PC-9 (cell line): ENCODE measurements at regions not wholly inside any gene's neighbourhood (a gene's known extent, or its start where the extent isn't known, plus 50 kb on each side); places are given as distances from the start of the nearest gene placed in this dataset.

Experiments
- CTCF ChIP-seq: fragments of 200-600 bp; sonication (generic); conservative IDR thresholded peaks from 2 replicates; pipeline ENCODE4 v1.6.1; 2017; ENCODE audit warnings: mixed run types, antibody characterized with exemption, mild to moderate bottlenecking, moderate library complexity
- EZH2 ChIP-seq: fragments of 200-600 bp; sonication (generic); IDR thresholded peaks from 2 replicates; pipeline ENCODE4 v1.8.0; 2017; ENCODE audit warnings: antibody characterized with exemption, low read depth

GRCh38 chr2:19000776-19001175 is 357.6 kb downstream of the OSR1 start:
- TF ChIP-seq CTCF (no peak), EZH2 (no peak)
